ENCODE measurements at regions not wholly inside any gene's neighbourhood (a gene's known extent, or its start where the extent isn't known, plus 50 kb on each side); places are given as distances from the start of the nearest gene placed in this dataset.

- TF ChIP-seq, protein P1, sequence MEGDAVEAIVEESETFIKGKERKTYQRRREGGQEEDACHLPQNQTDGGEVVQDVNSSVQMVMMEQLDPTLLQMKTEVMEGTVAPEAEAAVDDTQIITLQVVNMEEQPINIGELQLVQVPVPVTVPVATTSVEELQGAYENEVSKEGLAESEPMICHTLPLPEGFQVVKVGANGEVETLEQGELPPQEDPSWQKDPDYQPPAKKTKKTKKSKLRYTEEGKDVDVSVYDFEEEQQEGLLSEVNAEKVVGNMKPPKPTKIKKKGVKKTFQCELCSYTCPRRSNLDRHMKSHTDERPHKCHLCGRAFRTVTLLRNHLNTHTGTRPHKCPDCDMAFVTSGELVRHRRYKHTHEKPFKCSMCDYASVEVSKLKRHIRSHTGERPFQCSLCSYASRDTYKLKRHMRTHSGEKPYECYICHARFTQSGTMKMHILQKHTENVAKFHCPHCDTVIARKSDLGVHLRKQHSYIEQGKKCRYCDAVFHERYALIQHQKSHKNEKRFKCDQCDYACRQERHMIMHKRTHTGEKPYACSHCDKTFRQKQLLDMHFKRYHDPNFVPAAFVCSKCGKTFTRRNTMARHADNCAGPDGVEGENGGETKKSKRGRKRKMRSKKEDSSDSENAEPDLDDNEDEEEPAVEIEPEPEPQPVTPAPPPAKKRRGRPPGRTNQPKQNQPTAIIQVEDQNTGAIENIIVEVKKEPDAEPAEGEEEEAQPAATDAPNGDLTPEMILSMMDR (IDR thresholded peaks at IDR 0.05; ENCODE audit: low read depth, low read length), result no peak
- no peak for TF ChIP-seq EZH2phosphoT487 (IDR thresholded peaks at IDR 0.05; ENCODE audit: low read depth)
These were observed 912.1 kb upstream of the GRIA3 start for GRCh38 chrX:122272011-122272410.
